ENCODE measurements at regions not wholly inside any gene's neighbourhood (a gene's known extent, or its start where the extent isn't known, plus 50 kb on each side); places are given as distances from the start of the nearest gene placed in this dataset.

DNA sequence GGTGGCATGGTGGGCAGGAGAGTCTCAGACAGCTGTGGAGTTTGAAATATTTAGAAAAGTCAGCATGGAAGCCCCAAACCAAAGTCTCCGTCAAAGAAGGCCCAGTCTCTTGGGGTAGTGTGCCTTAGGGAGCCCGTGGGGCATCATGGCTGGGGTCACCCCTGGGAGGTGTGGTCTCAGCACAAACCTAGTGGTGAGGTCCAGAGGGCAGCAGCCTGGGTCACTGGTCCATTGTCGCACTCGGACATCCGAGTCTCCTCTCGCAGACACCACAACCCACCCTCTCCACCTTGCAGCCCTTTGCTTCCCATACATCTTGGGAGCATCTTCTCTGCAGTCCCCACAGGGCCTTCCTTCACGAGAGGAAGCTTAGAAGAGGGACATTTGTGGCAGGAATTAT lies 588.0 kb upstream of the TMEM132C start:
- DNase-seq (ENCODE audit: low spot score): no peak
- in situ Hi-C loops (cut with MboI; ENCODE audit: low sequenced_read_pairs, unreplicated experiment): no loop called here
- TF ChIP-seq, protein P1, sequence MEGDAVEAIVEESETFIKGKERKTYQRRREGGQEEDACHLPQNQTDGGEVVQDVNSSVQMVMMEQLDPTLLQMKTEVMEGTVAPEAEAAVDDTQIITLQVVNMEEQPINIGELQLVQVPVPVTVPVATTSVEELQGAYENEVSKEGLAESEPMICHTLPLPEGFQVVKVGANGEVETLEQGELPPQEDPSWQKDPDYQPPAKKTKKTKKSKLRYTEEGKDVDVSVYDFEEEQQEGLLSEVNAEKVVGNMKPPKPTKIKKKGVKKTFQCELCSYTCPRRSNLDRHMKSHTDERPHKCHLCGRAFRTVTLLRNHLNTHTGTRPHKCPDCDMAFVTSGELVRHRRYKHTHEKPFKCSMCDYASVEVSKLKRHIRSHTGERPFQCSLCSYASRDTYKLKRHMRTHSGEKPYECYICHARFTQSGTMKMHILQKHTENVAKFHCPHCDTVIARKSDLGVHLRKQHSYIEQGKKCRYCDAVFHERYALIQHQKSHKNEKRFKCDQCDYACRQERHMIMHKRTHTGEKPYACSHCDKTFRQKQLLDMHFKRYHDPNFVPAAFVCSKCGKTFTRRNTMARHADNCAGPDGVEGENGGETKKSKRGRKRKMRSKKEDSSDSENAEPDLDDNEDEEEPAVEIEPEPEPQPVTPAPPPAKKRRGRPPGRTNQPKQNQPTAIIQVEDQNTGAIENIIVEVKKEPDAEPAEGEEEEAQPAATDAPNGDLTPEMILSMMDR (IDR thresholded peaks at IDR 0.05; ENCODE audit: borderline replicate concordance, control extremely low read depth, extremely low read depth, insufficient read depth, missing control alignments): no peak

DNA sequence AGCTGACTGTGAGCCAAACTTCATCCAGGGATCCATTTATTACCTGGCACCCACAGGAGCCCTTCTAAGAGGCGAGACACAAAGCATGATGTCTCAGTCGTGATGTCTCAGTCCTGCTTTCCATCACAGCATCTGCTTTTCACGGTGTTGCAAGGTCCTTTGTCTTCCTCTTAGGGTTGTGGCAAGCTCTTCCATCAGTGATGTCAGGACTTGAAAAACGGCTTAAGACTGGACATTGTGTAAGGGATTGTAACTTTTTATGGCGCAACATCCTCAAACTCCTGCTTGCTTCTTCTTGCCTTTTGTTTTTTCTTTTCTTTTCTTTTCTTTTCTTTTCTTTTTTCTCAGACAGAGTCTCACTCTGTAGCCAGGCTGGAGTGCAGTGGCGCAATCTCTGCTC lies 586.5 kb upstream of the TMEM132C start:
- TF ChIP-seq, protein P1 (IDR thresholded peaks at IDR 0.05; ENCODE audit: borderline replicate concordance, control extremely low read depth, extremely low read depth, insufficient read depth, missing control alignments): no peak
- in situ Hi-C loops (cut with MboI; ENCODE audit: low sequenced_read_pairs, unreplicated experiment): no loop called here
- DNase-seq (ENCODE audit: low spot score): no peak

DNA sequence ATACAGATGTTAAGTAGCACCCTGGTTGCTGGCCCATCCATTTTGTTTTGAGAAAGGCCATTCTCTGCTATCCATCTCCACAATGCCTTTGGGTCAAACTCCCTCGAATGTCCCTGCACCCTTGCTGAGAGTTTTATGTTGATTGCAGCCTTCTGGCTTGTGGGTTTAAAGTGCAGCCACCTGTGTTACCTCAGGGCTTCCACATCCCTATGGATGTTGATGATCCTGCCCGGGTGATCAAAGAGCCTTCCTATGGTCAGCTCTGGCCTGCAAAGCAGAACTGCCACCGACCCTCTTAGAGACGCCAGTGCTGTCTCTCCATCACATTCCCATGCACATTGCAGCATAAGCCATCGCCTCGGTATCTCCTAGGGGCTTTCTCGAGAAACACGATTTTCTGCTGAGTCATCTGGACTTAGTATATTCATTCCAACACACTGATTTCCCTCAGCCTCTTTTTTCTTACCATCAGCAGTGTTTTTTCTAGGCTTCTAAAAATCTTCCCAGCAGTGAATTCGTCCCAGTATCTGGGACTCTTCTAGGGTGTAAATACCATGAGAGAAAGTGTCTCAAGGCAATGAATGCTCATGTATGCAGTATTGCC lies 585.7 kb upstream of the TMEM132C start:
- DNase-seq (ENCODE audit: low spot score): no peak
- in situ Hi-C loops (cut with MboI; ENCODE audit: low sequenced_read_pairs, unreplicated experiment): no loop called here
- TF ChIP-seq, protein P1 (IDR thresholded peaks at IDR 0.05; ENCODE audit: borderline replicate concordance, control extremely low read depth, extremely low read depth, insufficient read depth, missing control alignments): no peak

DNA sequence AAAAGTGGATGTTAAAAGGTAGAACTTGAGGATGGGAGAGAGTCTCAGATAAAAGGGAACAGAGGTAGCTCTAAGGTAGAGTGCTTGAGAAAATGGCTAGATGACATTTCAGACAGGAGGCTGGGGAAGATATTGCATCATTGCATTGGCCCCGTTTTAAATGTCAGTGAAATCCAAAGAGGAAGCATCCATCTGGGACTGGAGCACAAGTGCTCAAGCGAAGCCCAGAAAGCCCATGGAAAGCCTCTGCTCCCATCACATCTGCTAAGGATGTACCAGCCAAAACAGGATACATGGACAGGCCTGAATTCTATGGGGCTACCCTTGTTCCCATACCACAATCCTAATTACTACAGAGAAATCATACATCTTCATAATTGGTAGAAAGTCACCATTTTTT lies 581.5 kb upstream of the TMEM132C start:
- in situ Hi-C loops (cut with MboI; ENCODE audit: low sequenced_read_pairs, unreplicated experiment): no loop called here
- DNase-seq (ENCODE audit: low spot score): no peak
- TF ChIP-seq, protein P1 (IDR thresholded peaks at IDR 0.05; ENCODE audit: borderline replicate concordance, control extremely low read depth, extremely low read depth, insufficient read depth, missing control alignments): no peak

DNA sequence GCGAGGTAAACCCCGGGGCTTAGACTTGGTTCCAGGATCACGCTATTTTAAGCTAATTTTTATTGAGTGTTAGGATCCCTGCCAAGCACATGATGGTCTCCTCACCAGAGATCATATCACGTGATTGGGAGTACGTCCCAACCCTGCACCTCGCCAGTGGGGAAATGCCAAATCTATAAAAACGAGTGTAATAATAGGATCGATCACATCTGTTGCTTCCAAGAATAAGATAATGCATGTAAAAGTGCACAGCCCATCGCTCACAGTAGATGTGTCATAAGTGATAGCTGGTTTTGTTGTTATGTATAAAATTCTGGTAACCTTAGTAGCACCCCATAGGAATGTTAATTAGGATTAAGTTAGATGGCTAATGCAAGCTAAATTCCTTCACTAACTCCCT lies 581.0 kb upstream of the TMEM132C start:
- no peak for DNase-seq (ENCODE audit: low spot score)
- in situ Hi-C loops (cut with MboI; ENCODE audit: low sequenced_read_pairs, unreplicated experiment): no loop called here
- TF ChIP-seq, protein P1 (IDR thresholded peaks at IDR 0.05; ENCODE audit: borderline replicate concordance, control extremely low read depth, extremely low read depth, insufficient read depth, missing control alignments): no peak

DNA sequence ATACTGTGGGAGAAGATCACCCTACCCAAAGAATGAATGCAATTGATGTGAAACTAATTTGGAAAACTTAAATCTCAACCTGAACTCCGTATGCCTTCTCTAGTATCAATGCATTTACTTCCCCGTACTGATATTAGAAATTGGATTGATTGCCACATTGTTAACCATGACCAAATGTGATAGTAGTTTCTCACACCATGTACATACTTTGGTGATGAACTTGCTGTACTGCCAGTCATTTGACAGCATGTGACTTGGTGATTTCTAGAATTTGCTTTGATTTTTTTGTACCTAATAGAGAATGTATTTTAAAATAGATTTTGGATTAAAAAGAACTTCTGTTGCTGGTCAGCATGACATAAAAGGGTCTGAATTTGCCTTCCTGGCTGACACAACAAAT lies 579.8 kb upstream of the TMEM132C start:
- in situ Hi-C loops (cut with MboI; ENCODE audit: low sequenced_read_pairs, unreplicated experiment): no loop called here
- TF ChIP-seq, protein P1 (IDR thresholded peaks at IDR 0.05; ENCODE audit: borderline replicate concordance, control extremely low read depth, extremely low read depth, insufficient read depth, missing control alignments): no peak
- no peak for DNase-seq (ENCODE audit: low spot score)

All from GM13976 (cell line).